ENCODE measurements at regions not wholly inside any gene's neighbourhood (a gene's known extent, or its start where the extent isn't known, plus 50 kb on each side); places are given as distances from the start of the nearest gene placed in this dataset.

DNA sequence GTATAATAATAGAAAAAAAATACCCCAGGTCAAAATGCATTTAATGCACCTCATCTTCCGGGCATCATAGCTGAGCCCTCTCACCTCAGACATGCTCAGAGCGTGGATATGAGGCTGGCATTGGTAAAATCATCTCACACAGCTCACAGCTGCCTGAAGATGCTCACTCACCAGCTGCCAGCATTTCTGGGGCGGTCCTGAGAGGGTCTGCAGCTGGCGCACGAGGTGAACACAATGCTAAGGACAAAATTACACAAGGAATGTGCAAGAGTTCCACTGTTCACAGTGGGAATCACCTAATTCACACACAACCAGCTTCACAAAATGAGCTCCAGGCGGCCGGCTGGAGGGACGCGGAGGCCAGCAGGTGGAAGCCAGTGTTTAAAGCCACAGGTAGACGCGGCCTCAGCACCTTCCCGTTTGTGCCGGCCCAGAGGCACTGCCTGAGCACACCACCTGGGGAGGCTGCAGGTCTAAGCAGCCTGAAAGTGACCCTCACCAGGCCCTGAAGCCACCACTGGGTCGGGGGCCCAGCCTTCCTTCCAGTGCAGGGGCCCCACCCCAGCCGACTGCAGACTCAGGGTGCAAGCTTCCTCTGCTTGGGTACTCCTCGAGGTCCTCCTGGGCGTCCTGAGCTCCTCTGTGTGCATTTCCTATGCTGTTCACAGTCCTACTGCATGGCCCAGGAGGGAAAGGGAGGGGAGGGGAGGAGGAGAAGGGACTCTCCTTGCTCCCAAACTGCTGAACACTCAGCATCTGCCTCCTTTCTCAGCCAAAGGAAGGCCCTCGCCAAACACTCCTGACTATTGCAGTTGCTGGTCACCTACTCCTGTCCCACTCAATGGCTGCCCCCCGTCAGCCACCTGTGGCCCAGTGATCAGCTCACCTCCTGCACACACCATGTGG lies 61.2 kb upstream of the FAM20C start:
- H3K9me2 ChIP-seq (replicated peaks; ENCODE audit: low read length): no peaks in the 10 kb centered on the region
- no peak overlapping the region for H3K4me2 ChIP-seq (ENCODE audit: low read length)
- no peak overlapping the region for H3K4me3 ChIP-seq (ENCODE audit: low read length)
- intact Hi-C loops (cut with micrococcal nuclease): no loop called here
- no peaks in the 10 kb centered on the region for H3K9me3 ChIP-seq (ENCODE audit: low read length)
- H3K27me3 ChIP-seq (ENCODE audit: low read length): no peaks in the 10 kb centered on the region
- no peak for DNase-seq
- H4K20me1 ChIP-seq (ENCODE audit: low read length): no peaks in the 10 kb centered on the region
- H3K36me3 ChIP-seq (ENCODE audit: low read depth, low read length): no peaks in the 10 kb centered on the region
- TF ChIP-seq EZH2 (IDR thresholded peaks at IDR 0.05; ENCODE audit: low read length, unreplicated experiment) (no peak), CTCF (conservative IDR thresholded peaks at IDR 0.05; ENCODE audit: low read depth, low read length) (no peak), EZH2phosphoT487 (IDR thresholded peaks at IDR 0.05; ENCODE audit: borderline replicate concordance, low read length) (no peak)
- POLR2A ChIA-PET (ENCODE audit: unreplicated experiment): no interaction called here
- H3K27ac ChIP-seq (ENCODE audit: low read length): no peak overlapping the region
- H3K9ac ChIP-seq (ENCODE audit: low read length): no peak overlapping the region
- CTCF ChIA-PET: no interaction called here
- ATAC-seq: no peak
- no peaks in the 10 kb centered on the region for H3K4me1 ChIP-seq (ENCODE audit: insufficient read depth, low read length)
- no peaks in the 10 kb centered on the region for H3F3A ChIP-seq (ENCODE audit: low read length, unreplicated experiment)
- BruUV-seq (replicated peaks): no TSS peak
- H2AFZ ChIP-seq (ENCODE audit: low read length): no peak overlapping the region
- H3K79me2 ChIP-seq (ENCODE audit: low read length): no peaks in the 10 kb centered on the region

GRCh38 chr7:131781-132482 lies 60.4 kb upstream of the FAM20C start:
- CTCF ChIA-PET: no interaction called here

More at GRCh38 chr7:131781-132482, 60.4 kb upstream of the FAM20C start:
- BruUV-seq (replicated peaks): no TSS peak
- no peak for TF ChIP-seq EZH2 (IDR thresholded peaks at IDR 0.05; ENCODE audit: low read length, unreplicated experiment)
- no peak for TF ChIP-seq EZH2phosphoT487 (IDR thresholded peaks at IDR 0.05; ENCODE audit: borderline replicate concordance, low read length)
- TF ChIP-seq CTCF (conservative IDR thresholded peaks at IDR 0.05; ENCODE audit: low read depth, low read length): no peak
- Histone ChIP-seq H3K79me2 (ENCODE audit: low read length) (no peaks in the 10 kb centered on the region), H3K4me2 (ENCODE audit: low read length) (no peak overlapping the region), H4K20me1 (ENCODE audit: low read length) (no peaks in the 10 kb centered on the region), H3K4me1 (ENCODE audit: insufficient read depth, low read length) (no peaks in the 10 kb centered on the region), H3K4me3 (ENCODE audit: low read length) (no peak overlapping the region), H3F3A (ENCODE audit: low read length, unreplicated experiment) (no peaks in the 10 kb centered on the region), H3K9me3 (ENCODE audit: low read length) (no peaks in the 10 kb centered on the region), H3K27me3 (ENCODE audit: low read length) (no peaks in the 10 kb centered on the region), H3K9ac (ENCODE audit: low read length) (no peak overlapping the region), H3K27ac (ENCODE audit: low read length) (no peak overlapping the region), H3K36me3 (ENCODE audit: low read depth, low read length) (no peaks in the 10 kb centered on the region), H2AFZ (ENCODE audit: low read length) (no peak overlapping the region), H3K9me2 (replicated peaks; ENCODE audit: low read length) (no peaks in the 10 kb centered on the region)
- intact Hi-C loops (cut with micrococcal nuclease): no loop called here
- POLR2A ChIA-PET (ENCODE audit: unreplicated experiment): no interaction called here
- ATAC-seq (no peak), DNase-seq (no peak)
